Activated CD8-positive, alpha-beta T cell treated with anti-CD3 and anti-CD28 coated beads for 36 hours (primary cell): ENCODE measurements at regions not wholly inside any gene's neighbourhood (a gene's known extent, or its start where the extent isn't known, plus 50 kb on each side); places are given as distances from the start of the nearest gene placed in this dataset.

Experiments
- ATAC-seq: fragments of 200-7000 bp; cut with Tn5 transposase; one replicate; pipeline ENCODE4 v1.10.0; 2021; ENCODE audit warnings: mild to moderate bottlenecking, moderate library complexity
- CTCF ChIA-PET: fragments of 350-600 bp; sonication (Branson Sonifier 250); formaldehyde crosslinking; loops from one replicate; lab custom pipeline; 2021; ENCODE audit warnings: antibody characterized with exemption; lab: Charles Lee
- POLR2A ChIA-PET: fragments of 350-600 bp; sonication (Branson Sonifier 250); formaldehyde crosslinking; loops from one replicate; lab custom pipeline; 2021; ENCODE audit warnings: antibody characterized with exemption; lab: Charles Lee
- DNase-seq: peaks from one replicate; pipeline ENCODE4 v3.0.0-alpha.2; 2020
- H3K27ac Mint-ChIP-seq: one replicate; pipeline ENCODE4 v1.8.0; 2021; ENCODE audit warnings: mild to moderate bottlenecking, mixed read lengths
- H3K27me3 Mint-ChIP-seq: one replicate; pipeline ENCODE4 v1.8.0; 2021; ENCODE audit warnings: mixed read lengths
- H3K36me3 Mint-ChIP-seq: one replicate; pipeline ENCODE4 v1.8.0; 2021; ENCODE audit warnings: low read depth, mixed read lengths
- H3K4me1 Mint-ChIP-seq: one replicate; pipeline ENCODE4 v1.8.0; 2021; ENCODE audit warnings: low read depth, mixed read lengths
- H3K4me3 Mint-ChIP-seq: one replicate; pipeline ENCODE4 v1.8.0; 2021; ENCODE audit warnings: mild to moderate bottlenecking, moderate library complexity, mixed read lengths
- H3K9me3 Mint-ChIP-seq: one replicate; pipeline ENCODE4 v1.8.0; 2021; ENCODE audit warnings: mixed read lengths
- intact Hi-C: fragments of 100-400 bp; cut with micrococcal nuclease; formaldehyde crosslinking; loops from one replicate; pipeline ENCODE4 v1.10.0; 2022
- TF ChIP-seq, protein P1 (sequence below): fragments of 200-600 bp; IDR thresholded peaks from one replicate; pipeline ENCODE4 v1.8.0; 2022; ENCODE audit warnings: antibody characterized with exemption, mild to moderate bottlenecking

DNA sequence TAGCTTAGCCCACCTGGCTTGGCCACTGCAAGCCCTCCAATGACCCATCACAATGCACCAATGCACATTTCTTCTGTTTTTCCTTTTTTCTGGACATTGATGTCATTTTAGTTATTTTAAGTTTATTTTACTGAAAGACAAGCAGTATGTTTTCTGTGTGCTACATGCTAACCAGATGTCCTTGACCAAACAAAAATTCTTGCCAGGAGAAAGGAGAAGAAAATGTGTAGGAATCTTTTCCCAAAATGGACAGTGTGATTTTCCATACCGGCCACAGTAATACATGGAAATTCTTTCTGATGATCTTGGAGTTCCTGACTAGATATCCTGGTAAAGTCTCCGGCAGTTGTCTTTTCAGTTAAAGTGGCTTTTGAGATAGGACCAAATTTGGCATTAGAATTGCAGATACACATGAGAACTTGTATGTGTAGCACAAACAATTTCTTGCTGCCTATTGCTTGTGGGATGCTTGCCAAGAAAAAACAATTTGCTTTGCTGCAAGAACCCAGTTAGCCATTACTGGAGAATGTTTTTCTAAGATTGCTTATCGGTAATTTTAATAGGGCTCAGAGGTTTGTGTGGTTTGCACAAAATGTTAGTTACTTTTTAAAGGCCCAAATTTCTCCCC, 696.5 kb upstream of the CITED2 start:
- DNase-seq (no peak), ATAC-seq (no peak)
- intact Hi-C loops: no loop called here
- ChIA-PET CTCF (no interaction called here), POLR2A (no interaction called here)
- Mint-ChIP-seq H3K4me1 (no peaks in the 10 kb centered on the region), H3K27me3 (peaks cover 9% of the 10 kb centered on the region), H3K4me3 (no peak overlapping the region), H3K36me3 (no peaks in the 10 kb centered on the region), H3K9me3 (no peaks in the 10 kb centered on the region), H3K27ac (no peak overlapping the region)
- TF ChIP-seq, protein P1, sequence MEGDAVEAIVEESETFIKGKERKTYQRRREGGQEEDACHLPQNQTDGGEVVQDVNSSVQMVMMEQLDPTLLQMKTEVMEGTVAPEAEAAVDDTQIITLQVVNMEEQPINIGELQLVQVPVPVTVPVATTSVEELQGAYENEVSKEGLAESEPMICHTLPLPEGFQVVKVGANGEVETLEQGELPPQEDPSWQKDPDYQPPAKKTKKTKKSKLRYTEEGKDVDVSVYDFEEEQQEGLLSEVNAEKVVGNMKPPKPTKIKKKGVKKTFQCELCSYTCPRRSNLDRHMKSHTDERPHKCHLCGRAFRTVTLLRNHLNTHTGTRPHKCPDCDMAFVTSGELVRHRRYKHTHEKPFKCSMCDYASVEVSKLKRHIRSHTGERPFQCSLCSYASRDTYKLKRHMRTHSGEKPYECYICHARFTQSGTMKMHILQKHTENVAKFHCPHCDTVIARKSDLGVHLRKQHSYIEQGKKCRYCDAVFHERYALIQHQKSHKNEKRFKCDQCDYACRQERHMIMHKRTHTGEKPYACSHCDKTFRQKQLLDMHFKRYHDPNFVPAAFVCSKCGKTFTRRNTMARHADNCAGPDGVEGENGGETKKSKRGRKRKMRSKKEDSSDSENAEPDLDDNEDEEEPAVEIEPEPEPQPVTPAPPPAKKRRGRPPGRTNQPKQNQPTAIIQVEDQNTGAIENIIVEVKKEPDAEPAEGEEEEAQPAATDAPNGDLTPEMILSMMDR: no peak

DNA sequence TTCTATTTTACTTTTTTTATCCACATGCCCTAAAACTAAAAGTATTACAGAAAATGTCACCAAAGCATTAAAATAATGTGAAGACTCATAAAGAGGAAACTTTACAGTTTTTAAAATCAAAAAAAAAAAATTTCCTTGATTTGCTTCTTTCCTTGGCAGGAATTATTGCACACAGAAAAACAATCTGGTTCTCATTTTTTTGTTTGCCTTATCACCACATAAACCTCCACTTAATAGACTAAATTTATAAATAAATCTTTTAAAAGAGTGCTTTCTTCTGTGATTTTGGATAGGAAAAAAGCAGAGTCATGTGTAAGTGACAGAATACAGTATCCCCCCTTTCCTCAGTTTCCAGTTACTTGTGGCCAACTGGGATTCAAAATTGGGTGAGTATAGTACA, 695.1 kb upstream of the CITED2 start:
- Mint-ChIP-seq H3K9me3 (no peaks in the 10 kb centered on the region), H3K4me1 (no peaks in the 10 kb centered on the region), H3K27me3 (peaks cover 4% of the 10 kb centered on the region), H3K27ac (no peak overlapping the region), H3K4me3 (no peak overlapping the region), H3K36me3 (no peaks in the 10 kb centered on the region)
- ATAC-seq (no peak), DNase-seq (no peak)
- ChIA-PET CTCF (no interaction called here), POLR2A (no interaction called here)
- intact Hi-C loops: no loop called here
- TF ChIP-seq, protein P1: no peak

DNA sequence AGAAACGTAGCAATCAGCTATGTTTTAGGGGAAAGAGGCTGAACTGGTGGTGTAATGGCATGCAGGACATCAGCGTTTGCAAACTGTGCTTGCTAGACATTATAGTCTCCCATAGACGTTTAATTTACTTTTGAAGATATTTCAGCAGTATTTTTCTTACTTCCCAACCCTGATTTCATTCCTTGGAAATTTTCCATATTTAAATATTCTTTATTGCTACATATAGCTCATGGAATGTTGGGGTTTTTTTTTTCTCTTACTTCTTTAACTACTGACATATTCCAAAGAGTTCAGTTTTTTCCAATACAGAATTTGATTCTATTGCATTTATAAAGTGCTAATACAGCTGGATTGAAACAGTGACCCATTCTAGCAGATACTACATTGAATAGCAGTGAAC, 694.4 kb upstream of the CITED2 start:
- Mint-ChIP-seq H3K27ac (no peak overlapping the region), H3K4me1 (no peaks in the 10 kb centered on the region), H3K27me3 (peaks cover 4% of the 10 kb centered on the region), H3K36me3 (no peaks in the 10 kb centered on the region), H3K4me3 (no peak overlapping the region), H3K9me3 (no peaks in the 10 kb centered on the region)
- DNase-seq (no peak), ATAC-seq (no peak)
- intact Hi-C loops: no loop called here
- TF ChIP-seq, protein P1: no peak
- CTCF ChIA-PET: interaction anchor here (0.9 kb wide), 1 partner anchor 149 kb away, joined by 3 read pairs; no protein-coding TSS in a partner anchor
- POLR2A ChIA-PET: no interaction called here

DNA sequence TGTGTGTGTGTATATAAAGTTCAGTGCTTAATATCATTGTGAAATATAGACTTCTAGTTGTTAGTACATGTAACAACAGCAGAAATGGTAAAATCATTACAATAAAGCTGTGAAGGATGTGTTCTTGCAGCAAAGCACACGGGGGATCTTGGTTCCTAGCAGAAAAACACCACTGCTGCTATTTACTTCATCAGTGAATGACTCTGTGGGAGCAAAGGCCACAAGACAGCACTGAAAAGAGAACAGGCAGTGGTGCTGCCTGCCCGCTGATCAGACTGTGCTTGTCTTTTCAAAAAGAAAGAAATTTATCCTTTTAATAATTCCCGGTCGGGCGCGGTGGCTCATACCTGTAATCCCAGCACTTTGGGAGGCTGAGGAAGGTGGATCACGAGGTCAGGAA, 689.9 kb upstream of the CITED2 start:
- TF ChIP-seq, protein P1: no peak
- DNase-seq: no peak
- Mint-ChIP-seq H3K27ac (no peak overlapping the region), H3K4me3 (no peak overlapping the region), H3K27me3 (peaks cover 8% of the 10 kb centered on the region), H3K9me3 (no peaks in the 10 kb centered on the region), H3K4me1 (no peaks in the 10 kb centered on the region), H3K36me3 (no peaks in the 10 kb centered on the region)
- no peak for ATAC-seq
- ChIA-PET CTCF (no interaction called here), POLR2A (no interaction called here)
- intact Hi-C loops: no loop called here

- no peaks in the 10 kb centered on the region for H3K9me3 Mint-ChIP-seq
- no peak for ATAC-seq
- POLR2A ChIA-PET: no interaction called here
- TF ChIP-seq, protein P1: no peak
- no peak for DNase-seq
- intact Hi-C loops: no loop called here
- H3K27ac Mint-ChIP-seq: no peak overlapping the region
- H3K27me3 Mint-ChIP-seq: peaks cover 11% of the 10 kb centered on the region
- CTCF ChIA-PET: no interaction called here
- no peaks in the 10 kb centered on the region for H3K4me1 Mint-ChIP-seq
- H3K36me3 Mint-ChIP-seq: no peaks in the 10 kb centered on the region
- no peak overlapping the region for H3K4me3 Mint-ChIP-seq
Measured at GRCh38 chr6:140063021-140063399, 688.6 kb upstream of the CITED2 start.
